K562 (cell line): ENCODE measurements at regions not wholly inside any gene's neighbourhood (a gene's known extent, or its start where the extent isn't known, plus 50 kb on each side); places are given as distances from the start of the nearest gene placed in this dataset.
"Not testable (repeated sequence)": the region's sequence is repeated elsewhere in the genome, so short reads cannot be mapped to it uniquely, and the experiment has no call there.

Source experiments
- ATAC-seq: fragments of 200-7000 bp; cut with Tn5 transposase; 3 replicates; pipeline ENCODE4 v1.9.1; 2020; ENCODE audit warnings: moderate library complexity
- BruUV-seq: library from RNA; stranded (reverse); fragments of 400-500 nt; replicated peaks from 2 replicates; lab custom pipeline; 2021; lab: Mats Ljungman, UMichigan
- CTCF ChIA-PET: fragments of 300-600 bp; formaldehyde crosslinking; extraction: SDS; loops from one replicate; lab custom pipeline; 2021; ENCODE audit warnings: low intra/inter-chr PET ratio; lab: Yijun Ruan, JAX
- POLR2A ChIA-PET: fragments of 300-600, 350-650 bp; sonication (Branson Sonifier 250); formaldehyde crosslinking; extraction: SDS; loops from one replicate; lab custom pipeline; 2021; ENCODE audit warnings: antibody characterized with exemption, inconsistent platforms; lab: Yijun Ruan, JAX
- DNase-seq, 4 experiments: peaks; one replicate each; pipeline versions ENCODE4 v3.0.0 to v3.0.0-alpha.2; 2011 to 2018; ENCODE audit warnings: low spot score in 3 of 4, mixed read lengths in 3 of 4; ENCODE audit errors: extremely low read depth in 1 of 4
- FAIRE-seq: peaks from 2 replicates; lab custom pipeline; 2011; peaks lifted over from hg19 to GRCh38; lab: Jason Lieb, UNC
- H2AFZ ChIP-seq: 2 replicates; pipeline ENCODE4 v1.6.0; 2011; ENCODE audit warnings: low read depth, low read length, control low read depth, inconsistent platforms
- H3K27ac ChIP-seq: fragments of 200-600 bp; 3 replicates; pipeline ENCODE4 v1.8.0; 2011; ENCODE audit warnings: low read depth, mild to moderate bottlenecking, control low read depth, inconsistent platforms, low read length, moderate library complexity, mixed read lengths; ENCODE audit errors: extremely low read depth
- H3K27me3 ChIP-seq, 2 experiments: fragments of 300-600 bp in 1 of 2; 2 replicates in 1 of 2; 3 replicates in 1 of 2; pipeline versions ENCODE4 v1.6.0 to v1.8.0; 2011; ENCODE audit warnings: inconsistent platforms in 2 of 2, low read length in 2 of 2, mild to moderate bottlenecking in 1 of 2, mixed read lengths in 1 of 2, moderate library complexity in 1 of 2; ENCODE audit not compliant: control insufficient read depth in 2 of 2, insufficient read depth in 2 of 2
- H3K36me3 ChIP-seq: fragments of 300-600 bp; 3 replicates; pipeline ENCODE4 v1.8.0; 2011; ENCODE audit warnings: mild to moderate bottlenecking, low read length, inconsistent platforms; ENCODE audit not compliant: control insufficient read depth, insufficient read depth
- H3K4me1 ChIP-seq, 2 experiments: fragments of 200-600 bp in 1 of 2; replicated peaks in 1 of 2; 2 replicates in 1 of 2; 3 replicates in 1 of 2; pipeline versions ENCODE4 v1.5.1 to v1.8.0; 2011; ENCODE audit warnings: inconsistent platforms in 2 of 2, low read length in 2 of 2, mild to moderate bottlenecking in 1 of 2, mixed read lengths in 1 of 2, moderate library complexity in 1 of 2; ENCODE audit not compliant: control insufficient read depth in 2 of 2, insufficient read depth in 2 of 2
- H3K4me2 ChIP-seq: 2 replicates; pipeline ENCODE4 v1.6.1; 2011; ENCODE audit warnings: low read length, control low read depth, inconsistent platforms, mixed read lengths; ENCODE audit not compliant: insufficient read depth
- H3K4me3 ChIP-seq: fragments of 200-600 bp; sonication (generic), shearing (Covaris generic); 2 replicates; pipeline ENCODE4 v1.5.1; 2016; ENCODE audit warnings: control low read depth, inconsistent platforms
- H3K79me2 ChIP-seq: fragments of 200-600 bp; 3 replicates; pipeline ENCODE4 v1.8.0; 2011; ENCODE audit warnings: low read length, inconsistent platforms; ENCODE audit not compliant: control insufficient read depth, insufficient read depth
- H3K9ac ChIP-seq, 2 experiments: 2 replicates each; pipeline versions ENCODE4 v1.6.0 to v1.6.1; 2011; ENCODE audit warnings: low read depth in 2 of 2, low read length in 2 of 2, control low read depth in 1 of 2, inconsistent platforms in 1 of 2, mild to moderate bottlenecking in 1 of 2, mixed read lengths in 1 of 2; ENCODE audit not compliant: insufficient read depth in 1 of 2
- H3K9me1 ChIP-seq: one replicate; pipeline ENCODE4 v1.6.0; 2011; ENCODE audit warnings: inconsistent platforms, mild to moderate bottlenecking, low read length, moderate library complexity; ENCODE audit not compliant: control insufficient read depth, insufficient read depth
- H3K9me3 ChIP-seq: replicated peaks from 2 replicates; pipeline ENCODE4 v1.5.1; 2011; ENCODE audit warnings: low read depth, low read length, inconsistent platforms; ENCODE audit not compliant: control insufficient read depth, insufficient read depth
- H4K20me1 ChIP-seq: replicated peaks from 2 replicates; pipeline ENCODE4 v1.6.1; 2011; ENCODE audit warnings: low read length, inconsistent platforms, mixed read lengths; ENCODE audit not compliant: control insufficient read depth, insufficient read depth
- HNRNPUL1 ChIP-seq: fragments of 200-400 bp; formaldehyde crosslinking; IDR thresholded peaks from 2 replicates; pipeline ENCODE4 v1.6.1; 2017; ENCODE audit warnings: low read length
- NFIC ChIP-seq: fragments of 450-650 bp; IDR thresholded peaks from 2 replicates; pipeline ENCODE4 v1.6.1; 2017; ENCODE audit warnings: mild to moderate bottlenecking, inconsistent platforms
- WGBS: fragments of 100-300 bp; shearing (Covaris generic); methylation state at CpG from one replicate; pipeline ENCODE4 v1.1.6; 2016; ENCODE audit warnings: low coverage, mixed read lengths; ENCODE audit not compliant: insufficient coverage; ENCODE audit errors: missing lambda C conversion rate; 5-methylcytosine and 5-hydroxymethylcytosine counted together
- in situ Hi-C: fragments of 300-500 bp; cut with MboI; formaldehyde crosslinking; loops from 4 replicates; pipeline ENCODE4 v1.15.0; 2018; ENCODE audit warnings: inconsistent platforms, mixed read lengths
- intact Hi-C: fragments of 100-400 bp; cut with micrococcal nuclease; formaldehyde crosslinking; loops from 2 replicates; pipeline ENCODE4 v1.14.2; 2022
- TF ChIP-seq, protein P1 (sequence below): fragments of 450-650 bp; formaldehyde crosslinking; IDR thresholded peaks from 2 replicates; pipeline ENCODE4 v1.4.0; 2022; ENCODE audit warnings: missing genetic modification characterization

- TF ChIP-seq, protein P1, sequence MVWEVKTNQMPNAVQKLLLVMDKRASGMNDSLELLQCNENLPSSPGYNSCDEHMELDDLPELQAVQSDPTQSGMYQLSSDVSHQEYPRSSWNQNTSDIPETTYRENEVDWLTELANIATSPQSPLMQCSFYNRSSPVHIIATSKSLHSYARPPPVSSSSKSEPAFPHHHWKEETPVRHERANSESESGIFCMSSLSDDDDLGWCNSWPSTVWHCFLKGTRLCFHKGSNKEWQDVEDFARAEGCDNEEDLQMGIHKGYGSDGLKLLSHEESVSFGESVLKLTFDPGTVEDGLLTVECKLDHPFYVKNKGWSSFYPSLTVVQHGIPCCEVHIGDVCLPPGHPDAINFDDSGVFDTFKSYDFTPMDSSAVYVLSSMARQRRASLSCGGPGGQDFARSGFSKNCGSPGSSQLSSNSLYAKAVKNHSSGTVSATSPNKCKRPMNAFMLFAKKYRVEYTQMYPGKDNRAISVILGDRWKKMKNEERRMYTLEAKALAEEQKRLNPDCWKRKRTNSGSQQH (CRISPR knock-in tag): no peak
Observed at GRCh38 chr4:123602007-123602406, 205.4 kb downstream of the SPRY1 start (continued).

GRCh38 chr4:123603165-123603564 lies 206.6 kb downstream of the SPRY1 start:
- DNase-seq: peak in 1 of 4 experiments; percentile 34
- no peak overlapping the region for H3K27ac ChIP-seq
- intact Hi-C loops: no loop called here
- BruUV-seq: no TSS peak
- peaks cover 0 to 26% of the 10 kb centered on the region in 2 experiments; a peak in 4 of 5 replicates for H3K4me1 ChIP-seq
- H2AFZ ChIP-seq: peak overlapping the region; percentile 5; the same call in 1 of the 2 replicates
- no peak for ATAC-seq
- no peak overlapping the region for H3K4me2 ChIP-seq
- H3K27me3 ChIP-seq: no peaks in the 10 kb centered on the region
- CTCF ChIA-PET: no interaction called here
- no peak overlapping the region for H3K9ac ChIP-seq
- no peaks in the 10 kb centered on the region for H3K9me3 ChIP-seq
- peak; percentile 90 for TF ChIP-seq NFIC
- TF ChIP-seq HNRNPUL1: no peak
- 16% methylated on average over 7 of the region's 7 CpGs for WGBS
- POLR2A ChIA-PET: no interaction called here
- H3K9me1 ChIP-seq: no peaks in the 10 kb centered on the region
- in situ Hi-C loops: no loop called here
- no peaks in the 10 kb centered on the region for H3K79me2 ChIP-seq
- no peaks in the 10 kb centered on the region for H3K36me3 ChIP-seq
- no peak for FAIRE-seq
- no peak overlapping the region for H3K4me3 ChIP-seq
- no peaks in the 10 kb centered on the region for H4K20me1 ChIP-seq

DNA sequence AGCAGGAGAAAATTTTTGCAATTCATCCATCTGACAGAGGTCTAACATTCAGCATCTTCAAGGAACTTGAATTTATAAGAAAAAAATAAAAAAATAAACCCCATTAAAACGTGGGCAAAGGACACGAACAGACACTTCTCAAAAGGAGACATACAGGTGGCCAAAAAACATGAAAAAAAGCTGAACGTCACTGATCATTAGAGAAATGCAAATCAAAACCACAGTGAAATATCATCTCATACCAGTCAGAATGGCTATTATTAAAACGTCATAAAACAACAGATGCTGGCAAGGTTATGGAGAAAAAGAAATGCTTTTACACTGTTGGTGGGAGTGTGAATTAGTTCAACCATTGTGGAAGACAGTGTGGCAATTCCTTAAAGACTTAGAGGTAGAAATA lies 209.2 kb downstream of the SPRY1 start:
- CTCF ChIA-PET, H3K27me3 ChIP-seq, ATAC-seq, H3K4me3 ChIP-seq, H3K9me3 ChIP-seq, H3K36me3 ChIP-seq, H3K9ac ChIP-seq, POLR2A ChIA-PET, DNase-seq, H3K4me1 ChIP-seq, H4K20me1 ChIP-seq, intact Hi-C loops, H3K9me1 ChIP-seq, H3K4me2 ChIP-seq, in situ Hi-C loops, FAIRE-seq, BruUV-seq, H3K79me2 ChIP-seq, H3K27ac ChIP-seq, H2AFZ ChIP-seq: not testable (repeated sequence)
- whole genome bisulfite sequencing: 8% methylated on average over 4 of the region's 4 CpGs
